Activated CD8-positive, alpha-beta memory T cell treated with anti-CD3 and anti-CD28 coated beads for 1 hour (primary cell): ENCODE measurements at regions not wholly inside any gene's neighbourhood (a gene's known extent, or its start where the extent isn't known, plus 50 kb on each side); places are given as distances from the start of the nearest gene placed in this dataset.
"Not testable (repeated sequence)": the region's sequence is repeated elsewhere in the genome, so short reads cannot be mapped to it uniquely, and the experiment has no call there.

Source experiments
- DNase-seq, 2 donors: peaks; one replicate each; pipeline ENCODE4 v3.0.0-alpha.2; 2020; ENCODE audit warnings: low read depth in 1 of 2; ENCODE audit errors: extremely low read depth in 1 of 2

DNA sequence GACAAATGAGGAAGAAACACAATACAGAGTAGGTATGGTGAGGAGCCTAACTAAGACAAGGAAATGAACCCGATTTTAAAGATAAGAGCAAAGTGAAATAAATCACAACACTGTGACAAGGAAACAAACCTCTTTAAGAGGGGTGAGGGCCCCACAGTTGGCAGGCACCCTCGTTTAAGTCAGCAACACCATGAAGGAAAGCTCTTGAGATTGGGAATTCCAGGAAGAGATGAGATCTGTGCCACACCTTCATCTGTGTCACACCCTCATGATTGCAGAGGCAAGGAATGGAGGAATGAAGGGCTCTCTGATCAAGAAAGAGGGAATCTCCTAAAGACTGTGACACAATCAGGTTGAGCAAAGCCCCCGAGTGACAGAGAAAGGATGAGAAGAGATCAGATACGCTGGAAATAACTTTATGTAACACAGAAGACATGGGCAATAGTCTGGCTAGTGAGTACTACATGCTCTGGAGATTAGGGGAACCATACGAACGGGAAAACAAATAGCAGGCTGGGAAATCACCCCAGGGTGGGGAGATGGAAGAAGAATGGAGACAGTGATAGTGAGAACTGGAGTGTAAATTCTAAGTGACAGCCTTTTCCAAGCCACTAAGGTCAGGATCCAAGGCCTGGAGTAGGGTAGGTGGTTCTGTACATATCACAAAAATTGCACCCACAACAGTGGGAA lies 51.7 kb upstream of the TERB2 start:
- DNase-seq, result not testable (repeated sequence)
